GM23248 (cell line): ENCODE measurements at regions not wholly inside any gene's neighbourhood (a gene's known extent, or its start where the extent isn't known, plus 50 kb on each side); places are given as distances from the start of the nearest gene placed in this dataset.

Source experiments
- DNase-seq: peaks from one replicate; pipeline ENCODE4 v3.0.0-alpha.2; 2015
- H2AFZ ChIP-seq: fragments of 200-600 bp; sonication (generic); 2 replicates; pipeline ENCODE4 v1.6.1; 2016; ENCODE audit warnings: antibody characterized with exemption
- H3F3A ChIP-seq: fragments of 200-600 bp; sonication (generic); 2 replicates; pipeline ENCODE4 v1.6.1; 2016; ENCODE audit warnings: mild to moderate bottlenecking, antibody characterized with exemption, mixed run types; ENCODE audit not compliant: insufficient read depth
- H3K27ac ChIP-seq: fragments of 200-600 bp; sonication (generic); 2 replicates; pipeline ENCODE4 v1.5.1; 2016; ENCODE audit warnings: mild to moderate bottlenecking
- H3K27me3 ChIP-seq: fragments of 200-600 bp; sonication (generic); replicated peaks from 2 replicates; pipeline ENCODE4 v1.6.1; 2016; ENCODE audit warnings: mild to moderate bottlenecking; ENCODE audit not compliant: insufficient read depth
- H3K36me3 ChIP-seq: fragments of 200-600 bp; sonication (generic); 2 replicates; pipeline ENCODE4 v1.6.1; 2016; ENCODE audit warnings: low read depth, mild to moderate bottlenecking
- H3K4me1 ChIP-seq: fragments of 200-600 bp; sonication (generic); 2 replicates; pipeline ENCODE4 v1.6.1; 2016; ENCODE audit warnings: mild to moderate bottlenecking; ENCODE audit not compliant: insufficient read depth
- H3K4me2 ChIP-seq: fragments of 200-600 bp; sonication (generic); one replicate; pipeline ENCODE4 v1.6.1; 2016; ENCODE audit warnings: mild to moderate bottlenecking; ENCODE audit not compliant: unreplicated experiment
- H3K4me3 ChIP-seq: fragments of 200-600 bp; sonication (generic); 2 replicates; pipeline ENCODE4 v1.5.1; 2016; ENCODE audit warnings: mild to moderate bottlenecking
- H3K79me2 ChIP-seq: fragments of 200-600 bp; sonication (generic); 2 replicates; pipeline ENCODE4 v1.6.1; 2016; ENCODE audit warnings: mild to moderate bottlenecking; ENCODE audit not compliant: insufficient read depth
- H3K9ac ChIP-seq: fragments of 200-600 bp; sonication (generic); 2 replicates; pipeline ENCODE4 v1.6.1; 2016; ENCODE audit warnings: mild to moderate bottlenecking
- H3K9me2 ChIP-seq: fragments of 200-600 bp; sonication (generic); 2 replicates; pipeline ENCODE4 v1.6.1; 2016; ENCODE audit warnings: mixed run types, mild to moderate bottlenecking, moderate library complexity; ENCODE audit not compliant: insufficient read depth
- H3K9me3 ChIP-seq: fragments of 200-600 bp; sonication (generic); one replicate; pipeline ENCODE4 v1.6.1; 2017; ENCODE audit warnings: low read depth
- H4K20me1 ChIP-seq: fragments of 200-600 bp; sonication (generic); 2 replicates; pipeline ENCODE4 v1.6.0; 2016; ENCODE audit not compliant: insufficient read depth
- EZH2 ChIP-seq: fragments of 200-600 bp; sonication (generic); IDR thresholded peaks from 2 replicates; pipeline ENCODE4 v1.6.1; 2018; ENCODE audit warnings: antibody characterized with exemption, mild to moderate bottlenecking; ENCODE audit not compliant: insufficient read depth, poor library complexity, severe bottlenecking
- EZH2phosphoT487 ChIP-seq: fragments of 200-600 bp; sonication (generic); IDR thresholded peaks from 2 replicates; pipeline ENCODE4 v1.6.1; 2018; ENCODE audit warnings: antibody characterized with exemption, moderate library complexity, mild to moderate bottlenecking, low read depth; ENCODE audit not compliant: insufficient read depth
- WGBS, 2 experiments: methylation state at CpG; one replicate each; pipeline ENCODE4 v1.1.6; 2015 to 2017; ENCODE audit warnings: low lambda C conversion rate in 2 of 2, low coverage in 1 of 2; ENCODE audit errors: missing lambda C conversion rate in 2 of 2; 5-methylcytosine and 5-hydroxymethylcytosine counted together
- in situ Hi-C: fragments of 300-500 bp; cut with MboI; formaldehyde crosslinking; loops from 2 replicates; pipeline ENCODE4 v1.15.0; 2020

GRCh38 chr1:219271818-219272535, 98.3 kb downstream of the LYPLAL1 start:
- no peak for TF ChIP-seq EZH2
- no peak for TF ChIP-seq EZH2phosphoT487
- Histone ChIP-seq H3K4me3 (peak overlapping the region; percentile 60), H3K27me3 (no peaks in the 10 kb centered on the region), H3K9ac (peak overlapping the region; percentile 4; the same call in 1 of the 2 replicates), H3K27ac (no peak overlapping the region), H3K9me2 (no peaks in the 10 kb centered on the region), H4K20me1 (no peaks in the 10 kb centered on the region), H3K4me1 (peaks cover 11% of the 10 kb centered on the region), H3K9me3 (no peaks in the 10 kb centered on the region), H3K4me2 (peak overlapping the region; percentile 72), H3K36me3 (no peaks in the 10 kb centered on the region), H2AFZ (peak overlapping the region; percentile 69), H3K79me2 (no peaks in the 10 kb centered on the region), H3F3A (no peaks in the 10 kb centered on the region)
- 30 to 31% methylated on average over 5 of the region's 5 CpGs for WGBS, 2 experiments
- peak; percentile 52 for DNase-seq
- in situ Hi-C loops = no loop called here

- H3K9ac ChIP-seq = no peak overlapping the region
- H3K4me1 ChIP-seq = peaks cover 20% of the 10 kb centered on the region
- no peak for DNase-seq
- H3F3A ChIP-seq = no peaks in the 10 kb centered on the region
- TF ChIP-seq EZH2 (no peak), EZH2phosphoT487 (no peak)
- H3K36me3 ChIP-seq = no peaks in the 10 kb centered on the region
- no peak overlapping the region for H3K4me2 ChIP-seq
- in situ Hi-C loops = no loop called here
- H4K20me1 ChIP-seq = no peaks in the 10 kb centered on the region
- H3K79me2 ChIP-seq = no peaks in the 10 kb centered on the region
- H3K27me3 ChIP-seq = no peaks in the 10 kb centered on the region
- no peaks in the 10 kb centered on the region for H3K9me2 ChIP-seq
- no peak overlapping the region for H3K27ac ChIP-seq
- no peak overlapping the region for H2AFZ ChIP-seq
- no peak overlapping the region for H3K4me3 ChIP-seq
- no peaks in the 10 kb centered on the region for H3K9me3 ChIP-seq
Observed at GRCh38 chr1:219269171-219269570, 95.5 kb downstream of the LYPLAL1 start.

GRCh38 chr1:219266524-219266923, 92.8 kb downstream of the LYPLAL1 start:
- Histone ChIP-seq H3K4me1 (peaks cover 9% of the 10 kb centered on the region), H4K20me1 (no peaks in the 10 kb centered on the region), H3K9me3 (no peaks in the 10 kb centered on the region), H3K4me2 (no peak overlapping the region), H3F3A (no peaks in the 10 kb centered on the region), H3K4me3 (no peak overlapping the region), H3K79me2 (no peaks in the 10 kb centered on the region), H3K27ac (no peak overlapping the region), H3K27me3 (no peaks in the 10 kb centered on the region), H3K36me3 (no peaks in the 10 kb centered on the region; the same call in 1 of the 2 replicates), H3K9ac (no peak overlapping the region), H3K9me2 (no peaks in the 10 kb centered on the region), H2AFZ (no peak overlapping the region)
- TF ChIP-seq EZH2 = no peak
- no peak for TF ChIP-seq EZH2phosphoT487
- in situ Hi-C loops = no loop called here
- WGBS, 2 experiments = 69 to 85% methylated on average over 2 of the region's 2 CpGs
- peak; percentile 17 for DNase-seq

GRCh38 chr1:219265026-219265515, 91.4 kb downstream of the LYPLAL1 start:
- WGBS, 2 experiments = 38 to 41% methylated on average over 2 of the region's 2 CpGs
- Histone ChIP-seq H3K27me3 (no peaks in the 10 kb centered on the region), H3K4me1 (peaks cover 9% of the 10 kb centered on the region), H2AFZ (no peak overlapping the region), H3K9me2 (no peaks in the 10 kb centered on the region), H3K27ac (no peak overlapping the region), H3K36me3 (no peaks in the 10 kb centered on the region; the same call in 1 of the 2 replicates), H3K9me3 (no peaks in the 10 kb centered on the region), H4K20me1 (no peaks in the 10 kb centered on the region; the same call in 1 of the 2 replicates), H3K4me2 (no peak overlapping the region), H3K9ac (no peak overlapping the region), H3F3A (no peaks in the 10 kb centered on the region), H3K79me2 (no peaks in the 10 kb centered on the region), H3K4me3 (no peak overlapping the region)
- in situ Hi-C loops = no loop called here
- no peak for TF ChIP-seq EZH2
- no peak for TF ChIP-seq EZH2phosphoT487
- DNase-seq = peak; percentile 29
